CD14-positive monocyte (primary cell): ENCODE measurements at regions not wholly inside any gene's neighbourhood (a gene's known extent, or its start where the extent isn't known, plus 50 kb on each side); places are given as distances from the start of the nearest gene placed in this dataset.
A peak's percentile ranks its signal among the peaks of the same experiment; 100 is the strongest.

Source experiments
- DNase-seq, 3 donors: peaks; one replicate each; pipeline ENCODE4 v3.0.0-alpha.2; 2011 to 2022
- H2AFZ ChIP-seq: 2 replicates; pipeline ENCODE4 v1.6.0; 2012; ENCODE audit warnings: mild to moderate bottlenecking, low read depth, low read length, inconsistent platforms; ENCODE audit not compliant: insufficient read depth, poor library complexity, severe bottlenecking
- H3K27ac ChIP-seq, 2 donors: 1 replicate in 1 of 2; 2 replicates in 1 of 2; pipeline ENCODE4 v1.5.1; 2012 to 2013; ENCODE audit warnings: low read length in 2 of 2, control low read depth in 1 of 2, inconsistent platforms in 1 of 2, low read depth in 1 of 2, mild to moderate bottlenecking in 1 of 2
- H3K27me3 ChIP-seq, 2 donors: one replicate each; pipeline versions ENCODE4 v1.6.0 to v1.6.1; 2011 to 2013; ENCODE audit warnings: low read length in 2 of 2; ENCODE audit not compliant: control insufficient read depth in 2 of 2, insufficient read depth in 2 of 2
- H3K36me3 ChIP-seq, 2 donors: replicated peaks in 1 of 2; 1 replicate in 1 of 2; 2 replicates in 1 of 2; pipeline versions ENCODE4 v1.5.1 to v1.6.1; 2012 to 2013; ENCODE audit warnings: low read length in 2 of 2, control low read depth in 1 of 2, inconsistent platforms in 1 of 2, mild to moderate bottlenecking in 1 of 2; ENCODE audit not compliant: insufficient read depth in 2 of 2, control insufficient read depth in 1 of 2
- H3K4me1 ChIP-seq, 2 donors: 1 replicate in 1 of 2; 2 replicates in 1 of 2; pipeline versions ENCODE4 v1.5.1 to v1.6.1; 2012 to 2013; ENCODE audit warnings: low read length in 2 of 2, control low read depth in 1 of 2, inconsistent platforms in 1 of 2, mild to moderate bottlenecking in 1 of 2, moderate library complexity in 1 of 2; ENCODE audit not compliant: insufficient read depth in 2 of 2, control insufficient read depth in 1 of 2
- H3K4me2 ChIP-seq: replicated peaks from 2 replicates; pipeline ENCODE3; 2012; ENCODE audit warnings: low read length, moderate library complexity, mild to moderate bottlenecking; ENCODE audit not compliant: poor library complexity, severe bottlenecking; ENCODE audit errors: extremely low read depth
- H3K4me3 ChIP-seq, 3 experiments: fragments of 200-600 bp in 1 of 3; sonication (generic) in 1 of 3; replicated peaks in 1 of 3; 1 replicate in 2 of 3; 2 replicates in 1 of 3; pipeline ENCODE4 v1.5.1; 2011 to 2013; ENCODE audit warnings: low read length in 3 of 3, mild to moderate bottlenecking in 3 of 3, control low read depth in 2 of 3, low read depth in 2 of 3, inconsistent platforms in 1 of 3, moderate library complexity in 1 of 3
- H3K79me2 ChIP-seq: 2 replicates; pipeline ENCODE4 v1.6.0; 2012; ENCODE audit warnings: mild to moderate bottlenecking, control low read depth, inconsistent platforms, low read length, moderate library complexity; ENCODE audit not compliant: insufficient read depth
- H3K9ac ChIP-seq: 2 replicates; pipeline ENCODE4 v1.6.0; 2017; ENCODE audit warnings: low read length, mild to moderate bottlenecking; ENCODE audit not compliant: insufficient read depth, poor library complexity, severe bottlenecking
- H3K9me3 ChIP-seq, 2 donors: replicated peaks in 1 of 2; 1 replicate in 1 of 2; 2 replicates in 1 of 2; pipeline versions ENCODE4 v1.5.1 to v1.6.1; 2012 to 2013; ENCODE audit warnings: low read length in 2 of 2, control low read depth in 1 of 2; ENCODE audit not compliant: control insufficient read depth in 1 of 2, insufficient read depth in 1 of 2
- H4K20me1 ChIP-seq: 2 replicates; pipeline ENCODE4 v1.6.0; 2012; ENCODE audit warnings: mild to moderate bottlenecking, low read length, control low read depth, moderate library complexity; ENCODE audit not compliant: insufficient read depth
- H3K27ac Mint-ChIP-seq, 7 donors: one replicate each; pipeline ENCODE4 v1.8.0; 2020; ENCODE audit warnings: mild to moderate bottlenecking in 7 of 7, mixed read lengths in 7 of 7, moderate library complexity in 6 of 7, inconsistent platforms in 2 of 7
- H3K27me3 Mint-ChIP-seq, 3 donors: one replicate each; pipeline ENCODE4 v1.8.0; 2021 to 2022; ENCODE audit warnings: low read depth in 3 of 3, mild to moderate bottlenecking in 3 of 3, mixed read lengths in 3 of 3, moderate library complexity in 3 of 3, inconsistent platforms in 1 of 3
- H3K36me3 Mint-ChIP-seq, 2 donors: one replicate each; pipeline ENCODE4 v1.8.0; 2020; ENCODE audit warnings: mixed read lengths in 2 of 2, inconsistent platforms in 1 of 2, mild to moderate bottlenecking in 1 of 2
- H3K4me1 Mint-ChIP-seq: one replicate; pipeline ENCODE4 v1.8.0; 2020; ENCODE audit warnings: mild to moderate bottlenecking, mixed read lengths
- H3K4me3 Mint-ChIP-seq, 2 donors: one replicate each; pipeline ENCODE4 v1.8.0; 2020; ENCODE audit warnings: mild to moderate bottlenecking in 2 of 2, mixed read lengths in 2 of 2, moderate library complexity in 1 of 2
- H3K9me3 Mint-ChIP-seq, 7 donors: one replicate each; pipeline ENCODE4 v1.8.0; 2020 to 2022; ENCODE audit warnings: mixed read lengths in 7 of 7, mild to moderate bottlenecking in 6 of 7, moderate library complexity in 6 of 7, inconsistent platforms in 2 of 7
- WGBS: methylation state at CpG from one replicate; pipeline ENCODE4 v1.1.5; 2013; ENCODE audit warnings: missing lambda C conversion rate; ENCODE audit not compliant: insufficient coverage; 5-methylcytosine and 5-hydroxymethylcytosine counted together
- intact Hi-C, 2 donors: fragments of 100-400 bp; cut with micrococcal nuclease; formaldehyde crosslinking; loops; one replicate each; pipeline versions ENCODE4 v1.15.0 to v1.15.1; 2023
- TF ChIP-seq, protein P1 (sequence below): fragments of 200-600 bp; IDR thresholded peaks from one replicate; pipeline ENCODE4 v1.8.0; 2022; ENCODE audit warnings: antibody characterized with exemption, mild to moderate bottlenecking

DNA sequence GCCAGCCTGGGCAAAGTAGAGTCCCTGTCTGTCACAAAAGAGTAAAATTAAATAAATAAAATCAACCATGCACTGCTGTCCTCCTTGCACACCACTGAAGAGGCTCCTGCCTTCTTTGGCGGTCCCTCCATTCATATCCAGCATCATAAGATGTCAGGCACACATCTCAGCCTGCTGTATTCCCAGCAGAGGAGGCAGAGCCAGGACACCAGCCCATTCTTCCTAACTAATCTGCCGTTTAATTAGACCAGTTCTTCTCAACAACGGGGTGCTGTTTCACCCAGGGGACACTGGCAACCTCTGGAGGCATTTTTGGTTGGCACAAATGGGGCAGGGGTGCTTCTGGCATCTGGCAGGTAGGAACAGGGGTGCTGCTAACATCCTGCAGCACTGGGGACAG lies 119.7 kb downstream of the ETS2 start:
- Histone ChIP-seq H3K4me3 (peak overlapping the region in 1 of 3 experiments; percentile 74), H3K9ac (peak overlapping the region; percentile 69), H3K27me3 (no peaks in the 10 kb centered on the region), H3K4me1 (peaks cover 24 to 30% of the 10 kb centered on the region in 2 donors), H3K4me2 (peak overlapping the region; percentile 75), H3K27ac (peak overlapping the region; percentile 25 to 80), H2AFZ (peak overlapping the region; percentile 86), H3K79me2 (no peaks in the 10 kb centered on the region), H3K9me3 (peaks cover 0 to 3% of the 10 kb centered on the region in 2 donors), H3K36me3 (no peaks in the 10 kb centered on the region), H4K20me1 (no peaks in the 10 kb centered on the region)
- Mint-ChIP-seq H3K27ac (peak overlapping the region in 4 of 7 donors; percentile 80 to 95 (median 90)), H3K27me3 (no peaks in the 10 kb centered on the region), H3K9me3 (peaks cover 4 to 11% (median 7%) of the 10 kb centered on the region in 7 donors), H3K36me3 (peaks cover 8 to 10% of the 10 kb centered on the region in 2 donors), H3K4me1 (peaks cover 39% of the 10 kb centered on the region), H3K4me3 (peak overlapping the region; percentile 85 to 96)
- WGBS: 100% methylated on average over 1 of the region's 3 CpGs
- no peak for DNase-seq
- intact Hi-C loops: no loop called here
- TF ChIP-seq, protein P1, sequence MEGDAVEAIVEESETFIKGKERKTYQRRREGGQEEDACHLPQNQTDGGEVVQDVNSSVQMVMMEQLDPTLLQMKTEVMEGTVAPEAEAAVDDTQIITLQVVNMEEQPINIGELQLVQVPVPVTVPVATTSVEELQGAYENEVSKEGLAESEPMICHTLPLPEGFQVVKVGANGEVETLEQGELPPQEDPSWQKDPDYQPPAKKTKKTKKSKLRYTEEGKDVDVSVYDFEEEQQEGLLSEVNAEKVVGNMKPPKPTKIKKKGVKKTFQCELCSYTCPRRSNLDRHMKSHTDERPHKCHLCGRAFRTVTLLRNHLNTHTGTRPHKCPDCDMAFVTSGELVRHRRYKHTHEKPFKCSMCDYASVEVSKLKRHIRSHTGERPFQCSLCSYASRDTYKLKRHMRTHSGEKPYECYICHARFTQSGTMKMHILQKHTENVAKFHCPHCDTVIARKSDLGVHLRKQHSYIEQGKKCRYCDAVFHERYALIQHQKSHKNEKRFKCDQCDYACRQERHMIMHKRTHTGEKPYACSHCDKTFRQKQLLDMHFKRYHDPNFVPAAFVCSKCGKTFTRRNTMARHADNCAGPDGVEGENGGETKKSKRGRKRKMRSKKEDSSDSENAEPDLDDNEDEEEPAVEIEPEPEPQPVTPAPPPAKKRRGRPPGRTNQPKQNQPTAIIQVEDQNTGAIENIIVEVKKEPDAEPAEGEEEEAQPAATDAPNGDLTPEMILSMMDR: no peak

DNA sequence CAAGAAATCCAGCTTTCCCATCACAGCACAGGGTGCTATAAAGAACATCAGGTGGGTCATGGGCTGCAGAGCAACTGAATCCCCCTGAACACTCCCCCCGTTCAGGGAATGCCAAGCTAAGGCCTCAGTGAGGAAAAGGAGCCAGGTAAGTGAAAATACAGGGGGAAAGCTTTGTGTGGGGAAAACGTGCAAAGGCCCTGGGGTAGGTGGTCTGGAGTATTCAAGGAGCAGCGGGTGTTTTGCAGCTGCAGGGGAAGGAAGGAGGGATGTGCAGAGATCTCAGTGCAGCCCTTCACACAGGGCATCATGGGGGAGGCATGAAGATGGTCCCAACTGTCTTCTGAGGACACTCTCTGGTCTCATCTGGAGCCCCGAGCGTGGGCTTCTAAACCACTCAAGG lies 119.2 kb downstream of the ETS2 start:
- peaks cover 4 to 10% (median 6%) of the 10 kb centered on the region in 7 donors for H3K9me3 Mint-ChIP-seq
- H3K27ac Mint-ChIP-seq: peak overlapping the region in 1 of 7 donors; percentile 80
- DNase-seq: no peak
- Histone ChIP-seq H3K4me2 (no peak overlapping the region), H4K20me1 (no peaks in the 10 kb centered on the region), H3K9ac (no peak overlapping the region), H3K27me3 (no peaks in the 10 kb centered on the region), H3K79me2 (no peaks in the 10 kb centered on the region), H2AFZ (no peak overlapping the region), H3K9me3 (peaks cover 0 to 3% of the 10 kb centered on the region in 2 donors), H3K4me1 (peaks cover 18 to 25% of the 10 kb centered on the region in 2 donors), H3K36me3 (no peaks in the 10 kb centered on the region), H3K4me3 (no peak overlapping the region), H3K27ac (no peak overlapping the region)
- WGBS: 94% methylated on average over 4 of the region's 5 CpGs
- peaks cover 0 to 2% (median 0%) of the 10 kb centered on the region in 3 donors for H3K27me3 Mint-ChIP-seq
- TF ChIP-seq, protein P1: no peak
- H3K36me3 Mint-ChIP-seq: peaks cover 7 to 9% of the 10 kb centered on the region in 2 donors
- intact Hi-C loops: no loop called here
- H3K4me1 Mint-ChIP-seq: peaks cover 34% of the 10 kb centered on the region
- H3K4me3 Mint-ChIP-seq: no peak overlapping the region
